ENCODE measurements at regions not wholly inside any gene's neighbourhood (a gene's known extent, or its start where the extent isn't known, plus 50 kb on each side); places are given as distances from the start of the nearest gene placed in this dataset.

- DNase-seq (no peak), ATAC-seq (no peak)
- intact Hi-C loops (cut with DNase I), result no loop called here
Measured at GRCh38 chr18:49667462-49667861, 105.6 kb downstream of the LIPG start.

DNA sequence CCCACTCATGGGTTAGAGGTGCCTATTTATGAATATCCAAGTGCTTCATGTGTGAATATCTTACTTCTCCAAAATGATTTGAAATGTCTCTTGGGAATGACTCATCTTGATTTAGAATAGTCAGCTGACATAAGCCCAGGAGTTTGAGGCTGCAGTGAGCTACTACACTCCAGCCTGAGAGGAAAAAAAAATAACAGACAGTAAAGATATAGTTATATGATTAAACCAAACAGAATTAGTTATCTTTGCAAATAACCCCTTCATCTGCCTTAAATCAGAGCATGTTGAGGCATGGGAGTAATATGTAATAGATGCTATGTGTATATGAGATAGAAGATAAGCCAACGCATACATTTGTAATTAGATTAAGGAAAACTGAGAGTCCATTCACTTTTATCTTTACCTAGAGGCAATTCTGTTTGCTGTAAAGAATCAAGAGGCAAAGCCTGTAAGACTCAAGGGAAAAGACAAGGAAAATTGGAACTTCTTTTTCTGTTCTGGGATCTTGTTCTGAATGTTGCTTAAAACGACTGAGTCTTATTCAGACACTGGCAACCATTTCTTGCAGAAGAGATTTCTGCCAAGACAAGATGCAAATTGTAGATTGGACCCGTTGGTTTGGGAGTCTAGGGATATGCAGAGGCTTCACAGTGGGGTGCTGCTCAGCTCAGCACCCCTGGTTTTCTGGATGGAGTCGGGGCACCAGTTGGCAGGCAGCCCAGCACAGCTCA, 104.4 kb downstream of the LIPG start:
- intact Hi-C loops (cut with DNase I), result no loop called here
- ATAC-seq, result no peak

DNA sequence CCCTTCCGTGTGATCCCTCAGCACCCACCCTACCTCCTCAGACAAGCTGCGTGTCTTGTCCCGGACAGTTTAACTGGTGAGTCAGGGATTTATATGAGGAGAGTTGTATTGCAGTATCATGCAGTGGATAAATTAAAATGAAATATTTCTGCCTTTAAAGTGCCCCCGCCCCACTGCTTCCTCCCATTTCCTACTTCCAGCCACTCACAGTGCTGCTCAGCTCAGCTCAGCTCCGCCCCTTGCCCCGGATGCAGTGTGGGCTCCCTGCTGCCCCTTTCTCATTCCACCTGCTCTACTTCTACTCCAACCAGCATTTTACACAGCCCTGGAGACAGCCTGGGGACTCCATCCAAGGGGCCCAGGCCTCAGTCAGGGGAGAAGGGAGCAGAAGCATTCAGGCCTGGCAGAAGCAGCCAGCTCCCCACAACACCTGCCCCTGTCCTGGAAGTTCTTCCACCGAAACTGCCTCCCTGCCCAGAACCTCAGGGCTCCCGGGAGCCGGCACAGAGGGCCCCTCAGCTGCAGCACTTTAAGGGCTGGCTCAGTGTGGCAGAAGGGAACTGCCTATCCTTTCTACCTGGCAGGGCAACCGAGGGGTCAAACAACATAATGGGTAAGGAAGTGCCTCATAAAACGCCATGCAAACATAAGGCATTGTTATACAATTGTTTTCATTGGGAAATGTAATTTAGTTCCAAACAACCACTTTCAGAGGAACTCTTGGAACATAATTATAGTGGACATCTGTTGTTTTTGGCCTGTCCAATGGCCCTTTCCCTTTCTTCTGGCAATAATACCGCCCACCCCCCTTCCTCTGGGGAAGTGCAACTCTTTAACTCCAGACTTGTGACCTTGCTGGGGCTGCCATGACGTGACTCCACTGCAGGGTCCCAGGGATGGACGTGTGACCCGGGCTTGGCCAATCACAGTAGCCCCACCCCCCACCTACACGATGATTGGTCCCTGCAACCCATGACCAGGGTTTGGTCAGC, 102.3 kb downstream of the LIPG start:
- intact Hi-C loops (cut with DNase I), result no loop called here
- ATAC-seq (peak; percentile 65 to 74), DNase-seq (peak; percentile 52)

More for the DNA sequence above, 104.4 kb downstream of the LIPG start:
- no peak for DNase-seq

- intact Hi-C loops (cut with DNase I), result no loop called here
- no peak for ATAC-seq
- no peak for DNase-seq
Measured at GRCh38 chr18:49662506-49662905, 100.6 kb downstream of the LIPG start.

DNA sequence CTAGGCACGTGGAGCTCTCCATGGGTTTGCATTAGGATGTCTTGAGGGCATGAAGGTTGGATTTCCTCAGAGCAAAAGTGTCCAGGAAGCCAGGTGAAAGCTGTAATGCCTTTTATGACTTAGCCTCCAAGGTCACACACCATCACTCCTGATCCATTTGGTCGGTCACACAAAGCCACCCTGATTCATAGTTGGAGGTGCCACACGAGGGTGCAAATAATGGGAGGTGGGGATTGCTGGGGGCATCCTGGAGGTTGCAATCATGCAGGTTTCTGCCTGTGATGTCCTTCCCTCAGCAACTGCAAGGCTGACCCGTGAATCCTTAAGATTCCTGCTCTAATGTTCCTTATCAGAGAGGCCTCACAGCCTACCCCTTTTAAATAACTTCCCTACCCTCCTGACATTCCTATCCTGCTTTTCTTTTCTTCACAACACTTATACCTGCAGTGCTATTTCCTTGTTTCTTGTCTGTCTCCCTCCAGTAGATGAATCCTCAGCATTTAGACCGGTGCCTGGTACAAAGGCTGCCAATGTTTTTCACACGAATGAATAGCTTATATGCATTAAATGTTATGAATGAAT, 97.1 kb downstream of the LIPG start:
- DNase-seq (no peak), ATAC-seq (no peak)
- intact Hi-C loops (cut with DNase I), result no loop called here

DNA sequence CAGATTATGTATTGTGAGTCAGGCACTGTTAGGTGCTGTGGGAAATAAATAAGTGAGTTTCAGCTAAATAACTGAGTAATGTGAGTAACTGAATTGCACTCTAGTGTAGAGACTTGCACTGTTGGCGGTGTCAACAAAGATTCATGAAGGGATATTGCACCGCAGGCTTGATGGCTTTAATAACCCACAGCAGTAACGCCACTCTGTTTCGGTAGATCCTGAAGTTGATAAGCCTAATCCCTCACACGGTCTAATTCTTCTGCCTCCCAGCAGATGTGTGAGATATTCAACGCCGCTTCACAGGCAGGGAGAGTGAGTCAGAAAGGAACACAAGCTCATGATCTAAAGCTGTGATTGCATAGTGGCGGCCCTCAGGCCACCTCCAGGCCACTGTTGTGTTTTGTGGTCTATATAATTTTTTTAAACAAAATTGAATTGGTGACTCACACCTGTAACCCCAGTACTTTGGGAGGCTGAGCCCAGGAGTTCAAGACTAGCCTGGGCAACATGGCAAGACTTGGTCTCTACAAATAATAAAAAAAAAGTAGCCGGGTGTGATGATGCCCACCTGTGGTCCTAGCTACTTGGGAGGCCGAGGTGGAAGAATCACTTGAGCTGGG, 94.3 kb downstream of the LIPG start:
- no peak for DNase-seq
- intact Hi-C loops (cut with DNase I), result no loop called here

DNA sequence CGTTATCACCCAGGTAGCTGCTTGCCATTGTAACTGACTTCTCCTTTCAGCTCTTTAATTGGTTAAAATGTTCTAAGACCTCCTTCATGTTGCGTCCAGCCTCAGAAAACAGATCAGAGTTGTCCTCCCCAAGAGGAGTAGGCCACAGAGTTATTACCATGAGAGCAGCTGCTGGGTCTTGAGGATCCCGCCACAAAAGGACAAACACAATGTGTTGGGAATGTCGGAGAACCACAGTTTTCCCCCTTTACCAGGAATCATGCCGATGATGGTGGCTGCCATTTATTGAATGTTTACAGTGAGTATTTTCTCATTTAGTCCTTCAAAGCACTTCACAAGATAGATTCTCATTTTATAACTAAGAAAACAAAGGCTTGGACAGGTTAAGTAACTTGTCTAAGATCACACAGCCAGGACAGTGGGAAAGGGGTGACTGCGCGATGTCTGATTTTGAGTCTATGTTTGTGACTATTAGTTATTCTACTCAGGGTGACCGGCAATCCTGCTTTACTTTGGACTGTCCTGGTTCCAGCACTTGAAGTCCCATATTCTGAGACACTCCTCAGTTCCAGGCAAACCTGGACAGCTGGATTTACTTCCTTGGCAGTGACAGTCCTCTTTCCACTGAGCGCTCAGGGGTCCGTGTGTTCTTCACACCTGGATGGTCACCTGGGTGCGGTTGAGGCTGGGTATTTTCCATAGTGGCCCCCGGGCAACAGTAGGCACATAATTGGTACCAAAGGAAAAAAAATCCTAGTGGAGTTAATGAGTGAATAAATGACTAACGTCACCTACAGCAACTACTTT, 93.6 kb downstream of the LIPG start:
- DNase-seq (no peak), ATAC-seq (no peak)
- intact Hi-C loops (cut with DNase I), result no loop called here

More for the DNA sequence above, 94.3 kb downstream of the LIPG start:
- no peak for ATAC-seq

GRCh38 chr18:49654347-49654746, 92.5 kb downstream of the LIPG start:
- no peak for ATAC-seq
- DNase-seq, result no peak
- intact Hi-C loops (cut with DNase I), result no loop called here

GRCh38 chr18:49652881-49653724, 91.2 kb downstream of the LIPG start:
- intact Hi-C loops (cut with DNase I), result no loop called here
- no peak for DNase-seq

DNA sequence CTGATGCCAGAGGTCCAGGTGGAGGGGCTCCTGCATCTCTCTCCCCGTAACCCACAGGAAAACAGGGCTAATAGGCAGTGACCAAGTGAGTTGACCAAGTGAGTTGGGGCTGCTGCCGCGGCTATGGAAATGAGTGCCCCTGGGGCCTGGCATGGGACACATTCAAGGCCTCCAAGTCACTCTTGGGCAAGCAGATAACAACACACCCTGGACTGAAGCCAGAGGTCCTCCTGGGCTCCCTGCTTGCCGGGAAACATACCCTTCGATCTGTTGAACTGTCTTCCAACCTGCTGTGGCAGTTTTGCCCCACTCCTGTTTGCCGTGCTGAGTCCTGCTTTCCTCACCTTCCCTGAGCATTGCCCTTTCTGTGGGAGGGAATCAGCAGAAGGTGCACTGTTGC, 89.2 kb downstream of the LIPG start:
- ATAC-seq, result peak in 1 of 2 donors; percentile 20
- intact Hi-C loops (cut with DNase I), result no loop called here
- no peak for DNase-seq

More at GRCh38 chr18:49652881-49653724, 91.2 kb downstream of the LIPG start:
- no peak for ATAC-seq

DNA sequence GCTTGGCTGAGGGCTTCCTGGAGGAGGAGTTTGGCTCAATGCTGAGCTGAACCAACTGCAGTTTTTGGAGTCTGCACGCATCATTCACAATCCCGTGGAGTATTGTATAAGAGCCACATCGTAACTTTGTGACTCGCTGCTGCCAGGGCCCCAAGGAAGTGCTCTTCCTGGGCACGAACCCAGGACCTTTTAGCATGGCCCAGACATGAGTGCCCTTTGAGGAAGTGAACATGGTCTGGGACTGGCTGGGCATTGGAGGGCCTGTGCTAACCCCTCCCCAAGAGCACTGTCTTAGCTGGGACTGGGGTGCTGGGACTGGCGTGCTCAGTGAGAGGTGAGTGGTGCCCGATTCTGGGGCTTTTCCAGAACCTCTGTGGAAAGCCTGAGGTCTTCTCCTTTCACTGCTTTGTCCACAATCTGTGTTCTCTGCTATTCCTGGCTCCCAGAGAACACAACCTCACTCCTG, 88.6 kb downstream of the LIPG start:
- DNase-seq (no peak), ATAC-seq (peak in 1 of 2 donors; percentile 56)
- intact Hi-C loops (cut with DNase I), result no loop called here

DNA sequence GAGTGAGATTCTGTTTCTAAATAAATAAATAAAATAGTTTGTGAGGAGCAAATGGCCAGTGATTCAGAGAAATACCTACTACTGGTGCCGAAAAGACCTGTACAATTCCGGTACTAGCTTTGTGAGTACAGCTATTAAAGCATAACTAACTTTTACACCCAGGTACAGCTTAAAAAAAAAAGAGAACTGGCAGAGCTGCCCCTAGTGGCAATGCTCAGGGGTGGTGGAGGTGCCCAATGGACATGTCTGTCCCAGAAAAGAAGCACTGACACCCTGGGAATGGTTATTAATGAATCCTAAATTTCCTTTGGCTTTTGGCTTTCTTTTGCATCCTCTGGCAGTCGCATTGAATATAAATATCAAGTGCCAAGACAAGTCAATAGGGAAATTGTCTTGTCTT, 87.0 kb downstream of the LIPG start:
- no peak for ATAC-seq
- DNase-seq, result no peak
- intact Hi-C loops (cut with DNase I), result no loop called here

All from left cardiac atrium (tissue), 4 donors.